Posterior cingulate gyrus (tissue), 11 donors: ENCODE measurements at regions not wholly inside any gene's neighbourhood (a gene's known extent, or its start where the extent isn't known, plus 50 kb on each side); places are given as distances from the start of the nearest gene placed in this dataset.

Source experiments
- DNase-seq, 10 donors: peaks; one replicate each; pipeline versions ENCODE4 v3.0.0 to v3.0.0-alpha.2; 2020 to 2021; ENCODE audit warnings: mixed read lengths in 3 of 10
- intact Hi-C: fragments of 100-400 bp; cut with DNase I; formaldehyde crosslinking; loops from one replicate; pipeline ENCODE4 v1.15.1; 2023

- intact Hi-C loops, result no loop called here
- DNase-seq, result peak in 1 of 10 donors; percentile 67
Measured at GRCh38 chr10:52865213-52865612, 92.6 kb upstream of the MBL2 start.

GRCh38 chr10:52864201-52865106 is 91.9 kb upstream of the MBL2 start:
- no peak for DNase-seq

GRCh38 chr10:52858722-52859121 is 86.1 kb upstream of the MBL2 start:
- DNase-seq, result no peak
- intact Hi-C loops, result no loop called here

More at GRCh38 chr10:52864201-52865106, 91.9 kb upstream of the MBL2 start:
- intact Hi-C loops, result no loop called here

GRCh38 chr10:52855546-52856325 is 83.2 kb upstream of the MBL2 start:
- intact Hi-C loops, result no loop called here
- DNase-seq, result no peak

- no peak for DNase-seq
- intact Hi-C loops, result no loop called here
Measured at GRCh38 chr10:52853704-52854103, 81.1 kb upstream of the MBL2 start.

- intact Hi-C loops, result no loop called here
- DNase-seq, result no peak
Measured at GRCh38 chr10:52836816-52837215, 64.2 kb upstream of the MBL2 start.
